Right lobe of liver (tissue), 4 donors: ENCODE measurements at regions not wholly inside any gene's neighbourhood (a gene's known extent, or its start where the extent isn't known, plus 50 kb on each side); places are given as distances from the start of the nearest gene placed in this dataset.

ENCODE experiments used
- CTCF ChIP-seq, 4 donors: fragments of 200-600 bp in 3 of 4; fragments of 450-650 bp in 1 of 4; IDR thresholded peaks; one replicate each; pipeline versions ENCODE4 v1.5.1 to v1.8.0; 2016 to 2022; ENCODE audit warnings: antibody characterized with exemption in 4 of 4, mild to moderate bottlenecking in 2 of 4
- POLR2A ChIP-seq: fragments of 450-650 bp; IDR thresholded peaks from one replicate; pipeline ENCODE4 v1.6.1; 2017; ENCODE audit warnings: antibody characterized with exemption, mild to moderate bottlenecking
- donor health status: DM: no; HTN: no; CAD: no.
- donor health status: DM: no; HTN: no; CAD: no.
- donor health status: DM: no; HTN: yes; CAD: no.

DNA sequence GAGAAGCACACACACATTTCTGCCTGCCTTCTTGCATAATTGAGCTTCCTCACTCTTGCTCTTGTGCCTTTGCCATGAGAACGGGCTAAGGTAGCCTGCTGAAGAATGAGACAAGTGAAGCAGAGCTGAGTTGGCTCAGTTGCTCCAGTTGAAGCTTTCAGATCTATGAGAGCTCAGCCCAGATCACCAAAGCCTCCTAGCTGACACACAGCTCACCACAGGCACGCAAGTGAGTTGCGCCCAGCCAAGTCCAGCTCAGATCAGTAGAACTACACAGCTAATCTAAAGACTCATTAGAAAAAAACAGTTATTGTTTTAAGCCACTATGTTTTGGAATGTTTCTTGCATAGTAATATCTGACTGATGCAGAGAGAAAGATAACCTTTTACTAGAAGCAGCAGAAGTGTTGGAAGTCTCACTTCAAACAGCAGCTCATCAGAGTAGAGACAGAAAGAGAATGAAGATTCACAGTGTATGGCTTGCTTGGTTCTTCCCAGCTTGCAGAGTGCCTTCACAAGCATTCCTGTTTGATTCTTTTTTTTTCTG, 362.4 kb downstream of the MID1IP1 start:
- TF ChIP-seq CTCF (IDR thresholded peaks at IDR 0.05) = no peak
- TF ChIP-seq POLR2A = no peak
